HG03439 (cell line): ENCODE measurements at regions not wholly inside any gene's neighbourhood (a gene's known extent, or its start where the extent isn't known, plus 50 kb on each side); places are given as distances from the start of the nearest gene placed in this dataset.
"Not testable (repeated sequence)": the region's sequence is repeated elsewhere in the genome, so short reads cannot be mapped to it uniquely, and the experiment has no call there.

Source experiments
- ATAC-seq: cut with Tn5 transposase; IDR thresholded peaks from one replicate; pipeline ENCODE4 v1.9.1; 2021; ENCODE audit warnings: mild to moderate bottlenecking, moderate library complexity; ENCODE audit not compliant: unreplicated experiment

- not testable (repeated sequence) for ATAC-seq
Observed at GRCh38 chr7:13806089-13806867, 183.2 kb downstream of the ETV1 start.

GRCh38 chr7:13817230-13817629, 172.2 kb downstream of the ETV1 start:
- not testable (repeated sequence) for ATAC-seq

GRCh38 chr7:13821152-13821787, 168.2 kb downstream of the ETV1 start:
- ATAC-seq: no peak

GRCh38 chr7:13822678-13823077, 166.8 kb downstream of the ETV1 start:
- ATAC-seq: no peak

GRCh38 chr7:13826752-13827151, 162.7 kb downstream of the ETV1 start:
- no peak for ATAC-seq

DNA sequence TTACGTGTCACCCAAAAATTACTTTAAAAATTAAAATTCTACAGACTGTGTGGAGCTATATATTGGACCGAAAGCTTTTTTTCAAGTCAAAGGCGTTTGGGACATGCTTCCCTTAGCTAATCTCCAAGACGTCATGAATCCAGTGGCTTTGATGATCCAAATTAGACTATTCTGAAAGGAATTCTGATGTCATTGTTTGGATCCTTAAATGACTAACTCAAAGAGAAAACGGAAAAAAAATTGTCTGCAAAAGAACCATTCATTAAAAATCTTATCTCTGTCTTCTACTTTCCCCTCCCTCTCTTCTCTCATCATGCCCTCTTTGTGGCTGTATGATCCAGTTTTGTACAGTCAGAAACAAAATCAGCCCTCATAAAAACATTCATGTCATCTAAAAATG, 161.8 kb downstream of the ETV1 start:
- no peak for ATAC-seq

- no peak for ATAC-seq
Observed at GRCh38 chr7:13829231-13829630, 160.2 kb downstream of the ETV1 start.

- ATAC-seq: no peak
Observed at GRCh38 chr7:13829914-13830900, 159.3 kb downstream of the ETV1 start.

DNA sequence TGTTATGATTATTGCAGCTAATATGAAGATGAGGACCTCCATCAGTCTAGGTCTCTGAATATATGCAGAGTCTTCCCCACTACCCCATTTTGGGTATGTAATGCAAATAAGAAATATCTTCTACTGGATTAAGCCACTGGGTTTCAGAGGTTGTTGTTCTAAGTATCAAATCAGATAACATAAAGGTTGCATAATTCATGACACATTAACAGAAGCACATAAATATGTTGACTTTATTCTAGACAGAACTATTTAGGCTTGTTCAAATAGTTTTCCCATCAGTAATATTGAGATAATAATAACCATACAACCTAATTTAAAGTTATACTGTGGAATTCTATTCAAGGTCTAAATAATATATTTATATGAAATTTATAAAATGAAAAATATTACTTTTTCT, 157.1 kb downstream of the ETV1 start:
- ATAC-seq: no peak

- no peak for ATAC-seq
Observed at GRCh38 chr7:13834328-13834761, 155.1 kb downstream of the ETV1 start.

- no peak for ATAC-seq
Observed at GRCh38 chr7:13835442-13835841, 154.0 kb downstream of the ETV1 start.

GRCh38 chr7:13839063-13839462, 150.4 kb downstream of the ETV1 start:
- no peak for ATAC-seq
